ENCODE measurements at regions not wholly inside any gene's neighbourhood (a gene's known extent, or its start where the extent isn't known, plus 50 kb on each side); places are given as distances from the start of the nearest gene placed in this dataset.

GRCh38 chr7:54245020-54245419, 297.2 kb upstream of the VSTM2A start:
- Histone ChIP-seq H3K27me3 (no peaks in the 10 kb centered on the region), H3K4me3 (no peak overlapping the region), H3K9me3 (peaks cover 0 to 2% of the 10 kb centered on the region in 2 donors), H3K36me3 (no peaks in the 10 kb centered on the region), H3K27ac (no peak overlapping the region), H3K4me1 (no peaks in the 10 kb centered on the region)
- in situ Hi-C loops (cut with MboI; ENCODE audit: low pct_ligation_motif_present in 1 of 4, low pct_unique_long_range_greater_than_20kb in 1 of 4, low sequenced_read_pairs in 3 of 4) (no loop called here), intact Hi-C loops (cut with DNase I; ENCODE audit: low total_unique reads) (no loop called here)
- 48 to 85% methylated on average over 1 of the region's 1 CpG for WGBS, 2 donors (ENCODE audit: low coverage in 1 of 2)
- no peak for TF ChIP-seq CTCF (IDR thresholded peaks at IDR 0.05)
- no peak for TF ChIP-seq POLR2AphosphoS5 (IDR thresholded peaks at IDR 0.05)
- no peak for TF ChIP-seq POLR2A (IDR thresholded peaks at IDR 0.05)
- no peak for TF ChIP-seq EP300 (IDR thresholded peaks at IDR 0.05; ENCODE audit: low read depth)
- no peak for DNase-seq

GRCh38 chr7:54249686-54250085, 292.5 kb upstream of the VSTM2A start:
- H3K4me3 ChIP-seq: no peak overlapping the region
- in situ Hi-C loops (cut with MboI; ENCODE audit: low pct_ligation_motif_present in 1 of 4, low pct_unique_long_range_greater_than_20kb in 1 of 4, low sequenced_read_pairs in 3 of 4) (no loop called here), intact Hi-C loops (cut with DNase I; ENCODE audit: low total_unique reads) (no loop called here)
- H3K27me3 ChIP-seq: no peaks in the 10 kb centered on the region
- peaks cover 0 to 2% of the 10 kb centered on the region in 2 donors for H3K9me3 ChIP-seq
- no peak overlapping the region for H3K27ac ChIP-seq
- WGBS, 2 donors (ENCODE audit: low coverage in 1 of 2): 75 to 76% methylated on average over 3 of the region's 3 CpGs
- no peak for DNase-seq
- no peaks in the 10 kb centered on the region for H3K36me3 ChIP-seq
- TF ChIP-seq CTCF (IDR thresholded peaks at IDR 0.05) (no peak), POLR2AphosphoS5 (IDR thresholded peaks at IDR 0.05) (no peak), POLR2A (IDR thresholded peaks at IDR 0.05) (no peak), EP300 (IDR thresholded peaks at IDR 0.05; ENCODE audit: low read depth) (no peak)
- H3K4me1 ChIP-seq: no peaks in the 10 kb centered on the region

GRCh38 chr7:54252256-54253035, 289.7 kb upstream of the VSTM2A start:
- Histone ChIP-seq H3K27me3 (no peaks in the 10 kb centered on the region), H3K9me3 (peaks cover 0 to 2% of the 10 kb centered on the region in 2 donors), H3K36me3 (no peaks in the 10 kb centered on the region), H3K27ac (no peak overlapping the region), H3K4me3 (no peak overlapping the region), H3K4me1 (no peaks in the 10 kb centered on the region)
- 75 to 81% methylated on average over 5 to 7 of the region's 7 CpGs for WGBS, 2 donors (ENCODE audit: low coverage in 1 of 2)
- no peak for TF ChIP-seq EP300 (IDR thresholded peaks at IDR 0.05; ENCODE audit: low read depth)
- no peak for TF ChIP-seq POLR2AphosphoS5 (IDR thresholded peaks at IDR 0.05)
- no peak for TF ChIP-seq POLR2A (IDR thresholded peaks at IDR 0.05)
- TF ChIP-seq CTCF (IDR thresholded peaks at IDR 0.05): no peak
- in situ Hi-C loops (cut with MboI; ENCODE audit: low pct_ligation_motif_present in 1 of 4, low pct_unique_long_range_greater_than_20kb in 1 of 4, low sequenced_read_pairs in 3 of 4): no loop called here
- intact Hi-C loops (cut with DNase I; ENCODE audit: low total_unique reads): no loop called here
- DNase-seq: no peak

- Histone ChIP-seq H3K9me3 (peaks cover 0 to 2% of the 10 kb centered on the region in 2 donors), H3K4me3 (no peak overlapping the region), H3K4me1 (no peaks in the 10 kb centered on the region), H3K27me3 (no peaks in the 10 kb centered on the region), H3K27ac (no peak overlapping the region), H3K36me3 (no peaks in the 10 kb centered on the region)
- TF ChIP-seq POLR2A (IDR thresholded peaks at IDR 0.05): no peak
- TF ChIP-seq CTCF (IDR thresholded peaks at IDR 0.05): no peak
- TF ChIP-seq POLR2AphosphoS5 (IDR thresholded peaks at IDR 0.05): no peak
- no peak for TF ChIP-seq EP300 (IDR thresholded peaks at IDR 0.05; ENCODE audit: low read depth)
- in situ Hi-C loops (cut with MboI; ENCODE audit: low pct_ligation_motif_present in 1 of 4, low pct_unique_long_range_greater_than_20kb in 1 of 4, low sequenced_read_pairs in 3 of 4): no loop called here
- intact Hi-C loops (cut with DNase I; ENCODE audit: low total_unique reads): no loop called here
- DNase-seq: no peak
- 56% methylated on average over 5 of the region's 5 CpGs for WGBS, 2 donors (ENCODE audit: low coverage in 1 of 2)
Observed at GRCh38 chr7:54253036-54253373, 289.2 kb upstream of the VSTM2A start.
